Tibial nerve (tissue), 4 donors: ENCODE measurements at regions not wholly inside any gene's neighbourhood (a gene's known extent, or its start where the extent isn't known, plus 50 kb on each side); places are given as distances from the start of the nearest gene placed in this dataset.

Experiments used
- DNase-seq, 2 donors: peaks; one replicate each; pipeline ENCODE4 v3.0.0-alpha.2; 2019; ENCODE audit warnings: low spot score in 2 of 2
- H3K27ac ChIP-seq, 4 donors: fragments of 200-600 bp; sonication (generic) in 3 of 4; one replicate each; pipeline ENCODE4 v1.5.1; 2017 to 2019; ENCODE audit warnings: mild to moderate bottlenecking in 1 of 4
- H3K27me3 ChIP-seq, 2 donors: fragments of 200-600 bp; sonication (generic) in 1 of 2; one replicate each; pipeline versions ENCODE4 v1.5.1 to v1.6.0; 2017 to 2019
- H3K36me3 ChIP-seq, 3 donors: fragments of 200-600 bp; sonication (generic); one replicate each; pipeline ENCODE4 v1.5.1; 2018 to 2019
- H3K4me1 ChIP-seq, 4 donors: fragments of 200-600 bp; sonication (generic) in 3 of 4; one replicate each; pipeline ENCODE4 v1.5.1; 2017 to 2019
- H3K4me3 ChIP-seq, 4 donors: fragments of 200-600 bp; sonication (generic) in 3 of 4; one replicate each; pipeline ENCODE4 v1.5.1; 2017 to 2019; ENCODE audit warnings: mild to moderate bottlenecking in 1 of 4, moderate library complexity in 1 of 4
- H3K9me3 ChIP-seq, 4 donors: fragments of 200-600 bp; sonication (generic) in 3 of 4; one replicate each; pipeline ENCODE4 v1.5.1; 2017 to 2019
- CTCF ChIP-seq, 5 experiments: fragments of 200-600 bp in 3 of 5; fragments of 450-650 bp in 2 of 5; sonication (generic) in 3 of 5; IDR thresholded peaks; one replicate each; pipeline ENCODE4 v1.5.1; 2016 to 2019; ENCODE audit warnings: antibody characterized with exemption in 5 of 5, mild to moderate bottlenecking in 3 of 5, moderate library complexity in 2 of 5
- EP300 ChIP-seq, 2 donors: sonication (generic); formaldehyde crosslinking; IDR thresholded peaks; one replicate each; pipeline ENCODE4 v1.6.1; 2017; ENCODE audit warnings: antibody characterized with exemption in 2 of 2, mild to moderate bottlenecking in 1 of 2
- POLR2A ChIP-seq, 2 donors: fragments of 450-650 bp; IDR thresholded peaks; one replicate each; pipeline ENCODE4 v1.6.1; 2017; ENCODE audit warnings: antibody characterized with exemption in 2 of 2, mild to moderate bottlenecking in 2 of 2, moderate library complexity in 2 of 2
- WGBS, 2 donors: methylation state at CpG; one replicate each; pipeline ENCODE4 v1.1.5; 2018; 5-methylcytosine and 5-hydroxymethylcytosine counted together

- no peaks in the 10 kb centered on the region for H3K9me3 ChIP-seq
- H3K4me1 ChIP-seq: no peaks in the 10 kb centered on the region
- no peak overlapping the region for H3K4me3 ChIP-seq
- TF ChIP-seq POLR2A (IDR thresholded peaks at IDR 0.05) (no peak), EP300 (IDR thresholded peaks at IDR 0.05) (no peak), CTCF (IDR thresholded peaks at IDR 0.05) (no peak)
- WGBS, 2 donors: 79 to 81% methylated on average over 12 of the region's 12 CpGs
- H3K36me3 ChIP-seq: no peaks in the 10 kb centered on the region
- no peak overlapping the region for H3K27ac ChIP-seq
- H3K27me3 ChIP-seq: no peaks in the 10 kb centered on the region
- no peak for DNase-seq
Observed at GRCh38 chr1:226470921-226471866, 63.3 kb upstream of the PARP1 start.

GRCh38 chr1:226473325-226473724 is 65.4 kb upstream of the PARP1 start:
- no peaks in the 10 kb centered on the region for H3K4me1 ChIP-seq
- WGBS, 2 donors: 98 to 100% methylated on average over 5 of the region's 5 CpGs
- no peak overlapping the region for H3K27ac ChIP-seq
- H3K4me3 ChIP-seq: no peak overlapping the region
- H3K9me3 ChIP-seq: no peaks in the 10 kb centered on the region
- TF ChIP-seq CTCF (IDR thresholded peaks at IDR 0.05): no peak
- TF ChIP-seq EP300 (IDR thresholded peaks at IDR 0.05): no peak
- TF ChIP-seq POLR2A (IDR thresholded peaks at IDR 0.05): no peak
- no peaks in the 10 kb centered on the region for H3K27me3 ChIP-seq
- H3K36me3 ChIP-seq: no peaks in the 10 kb centered on the region
- no peak for DNase-seq

DNA sequence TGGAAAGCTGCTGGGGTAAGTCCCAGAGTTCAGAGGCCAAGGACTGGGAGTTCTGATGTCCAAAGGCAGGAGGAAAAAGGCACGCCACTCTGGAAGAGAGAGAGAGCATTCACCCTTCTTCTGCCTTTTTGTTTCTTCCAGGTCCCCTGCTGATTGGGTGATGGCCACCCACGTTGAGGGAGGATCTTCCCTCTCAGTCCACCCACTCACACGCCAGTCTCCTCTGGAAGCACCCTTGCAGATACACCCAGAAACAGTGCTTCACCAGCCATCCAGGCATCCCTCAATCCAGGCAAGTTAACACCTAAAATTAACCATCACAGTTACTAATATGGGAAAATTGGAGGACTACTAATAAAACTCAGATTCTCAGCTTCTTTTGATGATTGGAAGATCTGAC is 66.1 kb upstream of the PARP1 start:
- Histone ChIP-seq H3K9me3 (no peaks in the 10 kb centered on the region), H3K27ac (no peak overlapping the region), H3K36me3 (no peaks in the 10 kb centered on the region), H3K4me3 (no peak overlapping the region), H3K4me1 (no peaks in the 10 kb centered on the region), H3K27me3 (no peaks in the 10 kb centered on the region)
- WGBS, 2 donors: 41 to 66% methylated on average over 3 of the region's 3 CpGs
- no peak for DNase-seq
- no peak for TF ChIP-seq POLR2A (IDR thresholded peaks at IDR 0.05)
- no peak for TF ChIP-seq CTCF (IDR thresholded peaks at IDR 0.05)
- TF ChIP-seq EP300 (IDR thresholded peaks at IDR 0.05): no peak

- H3K9me3 ChIP-seq: no peaks in the 10 kb centered on the region
- H3K27me3 ChIP-seq: no peaks in the 10 kb centered on the region
- no peak overlapping the region for H3K4me3 ChIP-seq
- H3K4me1 ChIP-seq: no peaks in the 10 kb centered on the region
- 73 to 75% methylated on average over 5 of the region's 5 CpGs for WGBS, 2 donors
- no peak for DNase-seq
- no peak overlapping the region for H3K27ac ChIP-seq
- no peaks in the 10 kb centered on the region for H3K36me3 ChIP-seq
- TF ChIP-seq POLR2A (IDR thresholded peaks at IDR 0.05): no peak
- TF ChIP-seq EP300 (IDR thresholded peaks at IDR 0.05): no peak
- TF ChIP-seq CTCF (IDR thresholded peaks at IDR 0.05): no peak
Observed at GRCh38 chr1:226474443-226475141, 66.7 kb upstream of the PARP1 start.

- Histone ChIP-seq H3K4me3 (no peak overlapping the region), H3K4me1 (no peaks in the 10 kb centered on the region), H3K27ac (no peak overlapping the region), H3K9me3 (no peaks in the 10 kb centered on the region), H3K36me3 (no peaks in the 10 kb centered on the region), H3K27me3 (no peaks in the 10 kb centered on the region)
- 58 to 60% methylated on average over 6 of the region's 6 CpGs for WGBS, 2 donors
- no peak for DNase-seq
- TF ChIP-seq POLR2A (IDR thresholded peaks at IDR 0.05) (no peak), EP300 (IDR thresholded peaks at IDR 0.05) (no peak), CTCF (IDR thresholded peaks at IDR 0.05) (no peak)
Observed at GRCh38 chr1:226475142-226475511, 67.2 kb upstream of the PARP1 start.
